Ishikawa (cell line): ENCODE measurements at regions not wholly inside any gene's neighbourhood (a gene's known extent, or its start where the extent isn't known, plus 50 kb on each side); places are given as distances from the start of the nearest gene placed in this dataset.

ENCODE experiments used
- CEBPB ChIP-seq: IDR thresholded peaks from 2 replicates; pipeline ENCODE4 v1.6.1; 2012
- CREB1 ChIP-seq: IDR thresholded peaks from 2 replicates; pipeline ENCODE4 v1.6.1; 2012; ENCODE audit warnings: low read depth
- EGR1 ChIP-seq: IDR thresholded peaks from 2 replicates; pipeline ENCODE4 v1.6.1; 2012
- EP300 ChIP-seq: IDR thresholded peaks from 2 replicates; pipeline ENCODE4 v1.6.1; 2012; ENCODE audit warnings: borderline replicate concordance
- FOXM1 ChIP-seq: IDR thresholded peaks from 2 replicates; pipeline ENCODE4 v1.6.1; 2012; ENCODE audit warnings: low read depth, borderline replicate concordance
- MAX ChIP-seq: IDR thresholded peaks from 2 replicates; pipeline ENCODE4 v1.6.1; 2012
- NFIC ChIP-seq: IDR thresholded peaks from 2 replicates; pipeline ENCODE4 v1.6.1; 2012
- RAD21 ChIP-seq: IDR thresholded peaks from 2 replicates; pipeline ENCODE4 v1.6.1; 2012; ENCODE audit warnings: low read depth
- REST ChIP-seq: IDR thresholded peaks from 2 replicates; pipeline ENCODE4 v1.6.1; 2012; ENCODE audit warnings: low read depth, mild to moderate bottlenecking
- TAF1 ChIP-seq: IDR thresholded peaks from 2 replicates; pipeline ENCODE4 v1.6.1; 2012; ENCODE audit warnings: low read depth, mild to moderate bottlenecking
- TCF12 ChIP-seq: IDR thresholded peaks from 2 replicates; pipeline ENCODE4 v1.6.1; 2012; ENCODE audit warnings: low read depth
- TEAD4 ChIP-seq: IDR thresholded peaks from 2 replicates; pipeline ENCODE4 v1.6.1; 2012
- USF1 ChIP-seq: IDR thresholded peaks from 2 replicates; pipeline ENCODE4 v1.6.1; 2012
- YY1 ChIP-seq: IDR thresholded peaks from 2 replicates; pipeline ENCODE4 v1.6.1; 2012; ENCODE audit warnings: low read depth
- ZBTB7A ChIP-seq: IDR thresholded peaks from 2 replicates; pipeline ENCODE4 v1.6.1; 2012; ENCODE audit warnings: low read depth

- TF ChIP-seq NFIC, result no peak
- TF ChIP-seq ZBTB7A, result no peak
- TF ChIP-seq CEBPB, result no peak
- TF ChIP-seq TCF12, result no peak
- no peak for TF ChIP-seq REST
- no peak for TF ChIP-seq TEAD4
- TF ChIP-seq FOXM1, result no peak
- no peak for TF ChIP-seq EP300
- no peak for TF ChIP-seq TAF1
- no peak for TF ChIP-seq CREB1
- TF ChIP-seq RAD21, result no peak
- TF ChIP-seq YY1, result no peak
- no peak for TF ChIP-seq EGR1
- TF ChIP-seq MAX, result no peak
- no peak for TF ChIP-seq USF1
These were observed 110.4 kb upstream of the FZD10 start for GRCh38 chr12:130051900-130052299.

GRCh38 chr12:130053651-130054069 is 108.6 kb upstream of the FZD10 start:
- TF ChIP-seq RAD21, result no peak
- no peak for TF ChIP-seq TEAD4
- no peak for TF ChIP-seq TAF1
- TF ChIP-seq NFIC, result no peak
- no peak for TF ChIP-seq EGR1

GRCh38 chr12:130054803-130055202 is 107.5 kb upstream of the FZD10 start:
- TF ChIP-seq EGR1 (no peak), ZBTB7A (no peak), YY1 (no peak), TAF1 (no peak), RAD21 (no peak), CEBPB (no peak), CREB1 (no peak), NFIC (no peak), TEAD4 (no peak), MAX (no peak), TCF12 (no peak), FOXM1 (no peak), USF1 (no peak), EP300 (no peak), REST (no peak)

- TF ChIP-seq ZBTB7A (no peak), USF1 (no peak), REST (no peak), TEAD4 (no peak), TCF12 (no peak), FOXM1 (no peak), RAD21 (no peak), NFIC (no peak), CEBPB (no peak), EP300 (no peak)
These were observed 103.3 kb upstream of the FZD10 start for GRCh38 chr12:130058926-130059472.
